Neuronal stem cell (in vitro differentiated cells): ENCODE measurements at regions not wholly inside any gene's neighbourhood (a gene's known extent, or its start where the extent isn't known, plus 50 kb on each side); places are given as distances from the start of the nearest gene placed in this dataset.
"Not testable (repeated sequence)": the region's sequence is repeated elsewhere in the genome, so short reads cannot be mapped to it uniquely, and the experiment has no call there.

Experiments used
- DNase-seq: peaks from one replicate; pipeline ENCODE4 v3.0.0-alpha.2; 2013; ENCODE audit warnings: low spot score
- H2AFZ ChIP-seq: one replicate; pipeline ENCODE4 v1.6.1; 2013; ENCODE audit warnings: mild to moderate bottlenecking, low read length, inconsistent platforms
- H2AK5ac ChIP-seq: 2 replicates; pipeline ENCODE4 v1.6.1; 2013; ENCODE audit warnings: low read depth, mild to moderate bottlenecking, inconsistent platforms, low read length, moderate library complexity, mixed read lengths
- H2BK120ac ChIP-seq: 2 replicates; pipeline ENCODE4 v1.6.1; 2013; ENCODE audit warnings: low read depth, mild to moderate bottlenecking, inconsistent platforms, low read length, moderate library complexity, mixed read lengths
- H2BK12ac ChIP-seq: one replicate; pipeline ENCODE4 v1.6.1; 2013; ENCODE audit warnings: low read length, inconsistent platforms
- H2BK15ac ChIP-seq: 2 replicates; pipeline ENCODE4 v1.6.1; 2013; ENCODE audit warnings: mild to moderate bottlenecking, low read length, inconsistent platforms, mixed read lengths
- H2BK5ac ChIP-seq: one replicate; pipeline ENCODE4 v1.6.1; 2013; ENCODE audit warnings: inconsistent platforms, mild to moderate bottlenecking, low read length, moderate library complexity
- H3K14ac ChIP-seq: one replicate; pipeline ENCODE4 v1.6.1; 2013; ENCODE audit warnings: low read length, inconsistent platforms
- H3K18ac ChIP-seq: 2 replicates; pipeline ENCODE4 v1.6.1; 2013; ENCODE audit warnings: low read length, inconsistent platforms
- H3K23ac ChIP-seq: 2 replicates; pipeline ENCODE4 v1.6.1; 2013; ENCODE audit warnings: low read depth, mild to moderate bottlenecking, mixed read lengths, low read length, inconsistent platforms; ENCODE audit not compliant: poor library complexity
- H3K27ac ChIP-seq: replicated peaks from 3 replicates; pipeline ENCODE4 v1.5.1; 2013; ENCODE audit warnings: low read length, inconsistent platforms
- H3K27me3 ChIP-seq, 3 experiments: 2 replicates each; pipeline ENCODE4 v1.6.1; 2013; ENCODE audit warnings: low read length in 3 of 3, mild to moderate bottlenecking in 2 of 3, inconsistent platforms in 1 of 3, low read depth in 1 of 3, mixed read lengths in 1 of 3, moderate library complexity in 1 of 3; ENCODE audit not compliant: control insufficient read depth in 3 of 3, insufficient read depth in 3 of 3
- H3K36me3 ChIP-seq, 2 donors: replicated peaks in 1 of 2; 2 replicates each; pipeline ENCODE4 v1.6.1; 2013; ENCODE audit warnings: low read length in 2 of 2; ENCODE audit not compliant: control insufficient read depth in 2 of 2, insufficient read depth in 2 of 2
- H3K4ac ChIP-seq: 2 replicates; pipeline ENCODE4 v1.6.1; 2013; ENCODE audit warnings: inconsistent platforms, mild to moderate bottlenecking, low read length, moderate library complexity
- H3K4me1 ChIP-seq, 2 donors: 1 replicate in 1 of 2; 2 replicates in 1 of 2; pipeline ENCODE4 v1.6.1; 2013; ENCODE audit warnings: low read length in 2 of 2, low read depth in 1 of 2; ENCODE audit not compliant: control insufficient read depth in 2 of 2, insufficient read depth in 1 of 2
- H3K4me2 ChIP-seq: one replicate; pipeline ENCODE4 v1.6.1; 2013; ENCODE audit warnings: mild to moderate bottlenecking, low read length, inconsistent platforms; ENCODE audit not compliant: insufficient read depth, poor library complexity, severe bottlenecking
- H3K4me3 ChIP-seq, 2 donors: 2 replicates each; pipeline ENCODE4 v1.5.1; 2013; ENCODE audit warnings: low read length in 2 of 2, mild to moderate bottlenecking in 2 of 2, inconsistent platforms in 1 of 2, moderate library complexity in 1 of 2
- H3K79me1 ChIP-seq: one replicate; pipeline ENCODE4 v1.6.1; 2013; ENCODE audit warnings: low read depth, mild to moderate bottlenecking, inconsistent platforms, low read length, moderate library complexity
- H3K9ac ChIP-seq: one replicate; pipeline ENCODE4 v1.6.1; 2013; ENCODE audit warnings: mild to moderate bottlenecking, low read depth, low read length, inconsistent platforms; ENCODE audit not compliant: poor library complexity
- H3K9me3 ChIP-seq, 2 donors: replicated peaks in 1 of 2; 2 replicates each; pipeline versions ENCODE3 to v1.6.1; 2013; ENCODE audit warnings: low read length in 2 of 2, mild to moderate bottlenecking in 2 of 2, inconsistent platforms in 1 of 2, low read depth in 1 of 2, mixed read lengths in 1 of 2, moderate library complexity in 1 of 2; ENCODE audit not compliant: control insufficient read depth in 2 of 2, insufficient read depth in 1 of 2
- H4K8ac ChIP-seq: one replicate; pipeline ENCODE4 v1.6.1; 2013; ENCODE audit warnings: low read depth, mild to moderate bottlenecking, inconsistent platforms, low read length, moderate library complexity
- H4K91ac ChIP-seq: one replicate; pipeline ENCODE4 v1.6.1; 2013; ENCODE audit warnings: low read length, low read depth, mild to moderate bottlenecking, inconsistent platforms; ENCODE audit not compliant: poor library complexity
- WGBS, 2 donors: extraction: QIAGEN DNeasy Blood & Tissue Kit; methylation state at CpG; one replicate each; pipeline ENCODE4 v1.1.7; 2013; ENCODE audit warnings: missing lambda C conversion rate in 2 of 2, mixed read lengths in 1 of 2; ENCODE audit not compliant: insufficient read length in 2 of 2, insufficient replicate concordance in 1 of 2; ENCODE audit errors: extremely low coverage in 2 of 2; 5-methylcytosine and 5-hydroxymethylcytosine counted together

DNA sequence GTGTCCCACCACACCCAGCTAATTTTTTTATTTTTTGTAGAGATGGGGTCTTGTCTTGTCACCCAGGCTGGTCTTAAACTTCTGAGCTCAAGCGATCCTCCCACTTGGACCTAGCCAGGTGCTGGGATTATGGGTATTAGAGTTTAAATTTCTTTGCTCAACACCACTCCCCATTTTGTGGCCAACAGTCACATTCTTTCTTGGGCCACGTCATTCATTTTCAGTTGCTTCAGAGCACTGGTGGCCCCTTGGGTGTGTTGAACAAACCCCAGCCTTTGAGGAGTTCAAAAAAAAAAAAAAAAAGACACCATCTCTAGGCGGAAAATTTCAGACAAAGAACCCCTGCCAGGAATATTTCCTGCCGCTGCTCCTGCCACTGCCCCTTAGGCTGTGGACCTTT, 77.0 kb downstream of the SPDYE17 start:
- H3K23ac ChIP-seq, H2BK15ac ChIP-seq, H3K9ac ChIP-seq, H3K4ac ChIP-seq, H3K4me3 ChIP-seq, H2AFZ ChIP-seq, H3K27ac ChIP-seq, H2BK120ac ChIP-seq, H4K8ac ChIP-seq, H3K14ac ChIP-seq, H3K79me1 ChIP-seq, H2BK12ac ChIP-seq, H2BK5ac ChIP-seq, H3K27me3 ChIP-seq, H2AK5ac ChIP-seq, H3K9me3 ChIP-seq, H3K4me2 ChIP-seq, H3K36me3 ChIP-seq, DNase-seq, H4K91ac ChIP-seq, H3K18ac ChIP-seq, H3K4me1 ChIP-seq: not testable (repeated sequence)
- no CpG with 5 or more reads among the region's 4 CpGs for WGBS, 2 donors

GRCh38 chr7:76944603-76945002, 87.6 kb downstream of the SPDYE17 start:
- H3K27ac ChIP-seq, H4K91ac ChIP-seq, H3K18ac ChIP-seq, H2BK120ac ChIP-seq, H4K8ac ChIP-seq, H3K9me3 ChIP-seq, H2BK5ac ChIP-seq, H2AFZ ChIP-seq, H3K4ac ChIP-seq, H3K27me3 ChIP-seq, DNase-seq, H2BK12ac ChIP-seq, H2AK5ac ChIP-seq, H3K23ac ChIP-seq, H3K14ac ChIP-seq, H2BK15ac ChIP-seq, H3K79me1 ChIP-seq, H3K36me3 ChIP-seq, H3K4me1 ChIP-seq, H3K4me2 ChIP-seq, H3K9ac ChIP-seq, H3K4me3 ChIP-seq: not testable (repeated sequence)

DNA sequence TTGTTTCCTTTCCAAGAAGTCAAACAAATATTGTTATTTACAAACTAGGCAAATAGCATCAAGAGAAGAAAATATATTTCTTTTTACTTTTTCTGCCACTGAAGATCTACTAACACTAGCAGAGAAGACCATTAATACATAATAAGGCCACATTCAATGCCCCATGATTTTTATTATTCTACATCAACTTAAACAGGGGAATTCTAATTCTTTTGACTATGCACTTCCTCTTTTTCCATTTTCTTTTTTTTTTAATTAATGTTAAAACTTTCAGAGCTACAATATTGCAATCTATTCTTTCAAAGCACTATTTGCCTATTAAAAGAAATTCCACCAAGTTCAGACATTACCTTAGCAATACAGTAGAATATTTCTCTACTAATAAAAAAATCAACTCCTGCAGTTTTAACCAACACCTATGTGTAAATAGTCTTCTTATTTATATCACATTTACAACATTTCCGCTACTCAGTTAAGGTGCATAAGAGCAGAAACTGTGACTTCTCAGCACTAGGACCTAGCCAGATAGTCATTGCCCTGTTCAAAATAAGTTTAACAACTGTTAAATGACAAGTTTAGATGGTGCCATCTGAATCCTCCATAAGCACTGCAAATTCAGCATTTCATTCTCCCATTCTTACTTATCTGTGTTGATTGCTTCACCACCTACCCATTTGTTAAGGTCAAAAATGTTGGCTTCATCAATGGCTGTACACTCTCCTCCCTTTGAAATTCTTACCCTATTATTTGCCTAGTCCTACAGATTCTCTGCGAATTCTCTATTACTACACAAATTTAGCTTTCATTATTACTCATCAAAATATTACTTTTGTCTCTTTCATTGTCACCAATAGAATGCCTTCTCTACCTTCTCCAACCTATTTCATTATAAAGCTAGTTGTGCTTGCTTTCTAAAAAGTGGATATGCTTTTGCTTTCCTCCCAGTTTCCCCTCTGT, 90.1 kb downstream of the SPDYE17 start:
- not testable (repeated sequence) for H2BK15ac ChIP-seq, H3K9me3 ChIP-seq, H4K91ac ChIP-seq, H3K4me2 ChIP-seq, H3K27ac ChIP-seq, H3K36me3 ChIP-seq, H2BK120ac ChIP-seq, H3K4ac ChIP-seq, H3K4me1 ChIP-seq, H2AFZ ChIP-seq, H3K14ac ChIP-seq, H3K18ac ChIP-seq, H3K23ac ChIP-seq, H2BK5ac ChIP-seq, H2BK12ac ChIP-seq, H4K8ac ChIP-seq, H3K4me3 ChIP-seq, H3K9ac ChIP-seq, H3K27me3 ChIP-seq, DNase-seq, H2AK5ac ChIP-seq, H3K79me1 ChIP-seq
- WGBS, 2 donors = no CpG with 5 or more reads among the region's 2 CpGs

- H3K79me1 ChIP-seq, H2BK12ac ChIP-seq, H3K4ac ChIP-seq, DNase-seq, H3K27ac ChIP-seq, H3K18ac ChIP-seq, H2AK5ac ChIP-seq, H3K27me3 ChIP-seq, H2BK5ac ChIP-seq, H3K4me1 ChIP-seq, H3K4me2 ChIP-seq, H3K9ac ChIP-seq, H2BK15ac ChIP-seq, H3K9me3 ChIP-seq, H3K23ac ChIP-seq, H4K91ac ChIP-seq, H4K8ac ChIP-seq, H2AFZ ChIP-seq, H3K14ac ChIP-seq, H3K4me3 ChIP-seq, H2BK120ac ChIP-seq, H3K36me3 ChIP-seq: not testable (repeated sequence)
- WGBS, 2 donors = no CpG with 5 or more reads among the region's 3 CpGs
These were observed 94.4 kb downstream of the SPDYE17 start for GRCh38 chr7:76937781-76938180.
